ENCODE measurements at regions not wholly inside any gene's neighbourhood (a gene's known extent, or its start where the extent isn't known, plus 50 kb on each side); places are given as distances from the start of the nearest gene placed in this dataset.

DNA sequence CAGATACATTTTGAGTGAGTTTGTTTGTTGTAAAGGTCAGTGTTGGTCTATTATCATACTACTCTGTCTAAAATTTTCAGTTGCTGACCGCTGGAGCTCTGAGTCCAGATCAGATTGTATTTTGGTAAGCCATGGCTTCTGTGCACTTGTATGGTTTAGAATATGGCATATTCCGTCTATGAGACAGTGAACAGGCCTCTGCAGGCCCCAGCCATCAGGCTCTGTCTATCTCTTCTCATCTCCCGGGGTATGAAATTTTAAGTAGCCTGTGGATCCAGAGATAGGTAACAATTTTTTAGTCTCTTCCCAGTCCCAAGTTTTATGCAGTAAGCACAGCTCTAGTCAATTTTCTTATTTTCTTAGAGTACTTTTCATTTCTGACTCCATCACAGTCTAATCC is 1929.1 kb upstream of the SEL1L start:
- no peak for TF ChIP-seq SIN3A (IDR thresholded peaks at IDR 0.05; ENCODE audit: borderline replicate concordance, insufficient read depth, low read length)
- no peak for TF ChIP-seq TAF1 (IDR thresholded peaks at IDR 0.05; ENCODE audit: borderline replicate concordance, insufficient read depth, low read length)
- TF ChIP-seq, protein P1, sequence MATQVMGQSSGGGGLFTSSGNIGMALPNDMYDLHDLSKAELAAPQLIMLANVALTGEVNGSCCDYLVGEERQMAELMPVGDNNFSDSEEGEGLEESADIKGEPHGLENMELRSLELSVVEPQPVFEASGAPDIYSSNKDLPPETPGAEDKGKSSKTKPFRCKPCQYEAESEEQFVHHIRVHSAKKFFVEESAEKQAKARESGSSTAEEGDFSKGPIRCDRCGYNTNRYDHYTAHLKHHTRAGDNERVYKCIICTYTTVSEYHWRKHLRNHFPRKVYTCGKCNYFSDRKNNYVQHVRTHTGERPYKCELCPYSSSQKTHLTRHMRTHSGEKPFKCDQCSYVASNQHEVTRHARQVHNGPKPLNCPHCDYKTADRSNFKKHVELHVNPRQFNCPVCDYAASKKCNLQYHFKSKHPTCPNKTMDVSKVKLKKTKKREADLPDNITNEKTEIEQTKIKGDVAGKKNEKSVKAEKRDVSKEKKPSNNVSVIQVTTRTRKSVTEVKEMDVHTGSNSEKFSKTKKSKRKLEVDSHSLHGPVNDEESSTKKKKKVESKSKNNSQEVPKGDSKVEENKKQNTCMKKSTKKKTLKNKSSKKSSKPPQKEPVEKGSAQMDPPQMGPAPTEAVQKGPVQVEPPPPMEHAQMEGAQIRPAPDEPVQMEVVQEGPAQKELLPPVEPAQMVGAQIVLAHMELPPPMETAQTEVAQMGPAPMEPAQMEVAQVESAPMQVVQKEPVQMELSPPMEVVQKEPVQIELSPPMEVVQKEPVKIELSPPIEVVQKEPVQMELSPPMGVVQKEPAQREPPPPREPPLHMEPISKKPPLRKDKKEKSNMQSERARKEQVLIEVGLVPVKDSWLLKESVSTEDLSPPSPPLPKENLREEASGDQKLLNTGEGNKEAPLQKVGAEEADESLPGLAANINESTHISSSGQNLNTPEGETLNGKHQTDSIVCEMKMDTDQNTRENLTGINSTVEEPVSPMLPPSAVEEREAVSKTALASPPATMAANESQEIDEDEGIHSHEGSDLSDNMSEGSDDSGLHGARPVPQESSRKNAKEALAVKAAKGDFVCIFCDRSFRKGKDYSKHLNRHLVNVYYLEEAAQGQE (IDR thresholded peaks at IDR 0.05; ENCODE audit: insufficient read depth in 1 of 2, low read depth in 2 of 2, low read length in 2 of 2) = no peak
- TF ChIP-seq FOXP2 (optimal IDR thresholded peaks at IDR 0.05; ENCODE audit: borderline replicate concordance, extremely low read depth, extremely low read length, insufficient read depth) = no peak
- TF ChIP-seq POLR2AphosphoS5 (IDR thresholded peaks at IDR 0.05; ENCODE audit: low read depth, low read length) = no peak

DNA sequence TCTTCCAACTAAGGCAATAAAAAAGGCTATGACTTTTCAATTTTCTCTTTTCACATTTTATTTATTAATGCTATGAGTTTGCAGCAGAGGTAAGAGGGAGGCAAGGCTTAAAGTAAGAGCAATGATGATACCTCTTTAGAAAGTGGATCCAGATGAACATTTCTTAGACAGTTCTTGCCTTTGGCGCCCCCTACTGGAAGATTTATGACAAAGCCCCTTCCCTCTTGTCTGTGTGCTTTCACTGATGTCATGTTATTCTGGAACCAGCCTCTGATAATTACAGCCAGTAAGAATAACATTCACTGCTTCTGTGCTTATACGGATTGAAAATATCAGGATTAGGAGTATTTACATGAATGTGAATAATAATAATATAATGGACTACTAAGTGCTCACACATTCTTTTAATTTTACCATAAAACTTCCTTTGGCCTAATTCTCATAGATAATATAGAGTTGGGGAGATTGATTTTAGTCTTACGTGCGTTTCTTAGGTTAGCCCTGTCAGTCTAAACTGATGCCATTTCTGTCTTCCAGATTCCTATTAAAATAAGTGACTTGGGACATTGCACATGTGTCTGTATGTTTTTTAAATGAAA is 1929.9 kb upstream of the SEL1L start:
- TF ChIP-seq FOXP2 (optimal IDR thresholded peaks at IDR 0.05; ENCODE audit: borderline replicate concordance, extremely low read depth, extremely low read length, insufficient read depth) (no peak), POLR2AphosphoS5 (IDR thresholded peaks at IDR 0.05; ENCODE audit: low read depth, low read length) (no peak), TAF1 (IDR thresholded peaks at IDR 0.05; ENCODE audit: borderline replicate concordance, insufficient read depth, low read length) (no peak), SIN3A (IDR thresholded peaks at IDR 0.05; ENCODE audit: borderline replicate concordance, insufficient read depth, low read length) (no peak)
- TF ChIP-seq, protein P1 (IDR thresholded peaks at IDR 0.05; ENCODE audit: insufficient read depth in 1 of 2, low read depth in 2 of 2, low read length in 2 of 2) = no peak

DNA sequence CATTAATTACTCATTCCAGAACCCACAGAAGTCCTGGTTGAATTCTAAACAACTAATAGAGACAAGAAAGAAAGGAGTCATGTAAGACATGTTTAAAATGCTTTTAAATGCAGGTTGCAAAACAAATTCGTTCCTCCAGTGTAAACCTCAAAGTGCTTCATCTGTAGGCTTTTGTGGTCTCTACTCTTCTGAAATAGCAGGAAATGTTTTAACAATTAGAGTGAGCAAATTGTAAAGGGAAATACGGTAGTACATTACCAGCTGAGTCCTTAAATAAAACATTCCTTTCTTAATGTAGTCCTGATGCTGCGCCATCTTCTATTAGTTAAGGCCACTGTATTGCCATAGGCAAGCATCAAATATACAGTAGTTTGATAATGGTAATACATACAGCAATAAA is 1934.2 kb upstream of the SEL1L start:
- TF ChIP-seq SIN3A (IDR thresholded peaks at IDR 0.05; ENCODE audit: borderline replicate concordance, insufficient read depth, low read length) = no peak
- TF ChIP-seq TAF1 (IDR thresholded peaks at IDR 0.05; ENCODE audit: borderline replicate concordance, insufficient read depth, low read length) = no peak
- TF ChIP-seq FOXP2 (optimal IDR thresholded peaks at IDR 0.05; ENCODE audit: borderline replicate concordance, extremely low read depth, extremely low read length, insufficient read depth) = no peak
- TF ChIP-seq POLR2AphosphoS5 (IDR thresholded peaks at IDR 0.05; ENCODE audit: low read depth, low read length) = no peak
- TF ChIP-seq, protein P1 (IDR thresholded peaks at IDR 0.05; ENCODE audit: insufficient read depth in 1 of 2, low read depth in 2 of 2, low read length in 2 of 2) = no peak

DNA sequence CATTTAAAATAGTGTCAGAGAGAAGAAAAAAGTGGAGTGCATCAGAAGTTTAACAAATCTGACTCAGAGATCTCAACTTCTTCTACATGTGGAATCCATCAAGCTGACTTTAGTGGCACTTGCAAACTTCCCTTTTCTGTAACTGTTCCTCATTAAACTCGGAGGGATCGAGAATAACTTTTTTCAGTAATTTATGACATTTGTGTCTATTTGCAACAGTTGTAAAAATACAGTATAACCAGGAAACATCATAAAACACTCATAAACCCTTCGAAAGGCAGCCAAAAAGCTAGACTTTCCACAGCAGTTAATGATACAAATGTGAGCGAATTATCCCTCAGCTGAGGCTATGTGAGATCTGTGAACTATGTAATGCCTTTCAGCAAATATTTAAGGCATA is 1936.8 kb upstream of the SEL1L start:
- no peak for TF ChIP-seq TAF1 (IDR thresholded peaks at IDR 0.05; ENCODE audit: borderline replicate concordance, insufficient read depth, low read length)
- TF ChIP-seq, protein P1 (IDR thresholded peaks at IDR 0.05; ENCODE audit: insufficient read depth in 1 of 2, low read depth in 2 of 2, low read length in 2 of 2) = no peak
- TF ChIP-seq POLR2AphosphoS5 (IDR thresholded peaks at IDR 0.05; ENCODE audit: low read depth, low read length) = no peak
- no peak for TF ChIP-seq SIN3A (IDR thresholded peaks at IDR 0.05; ENCODE audit: borderline replicate concordance, insufficient read depth, low read length)
- no peak for TF ChIP-seq FOXP2 (optimal IDR thresholded peaks at IDR 0.05; ENCODE audit: borderline replicate concordance, extremely low read depth, extremely low read length, insufficient read depth)
